ENCODE measurements at regions not wholly inside any gene's neighbourhood (a gene's known extent, or its start where the extent isn't known, plus 50 kb on each side); places are given as distances from the start of the nearest gene placed in this dataset.

DNA sequence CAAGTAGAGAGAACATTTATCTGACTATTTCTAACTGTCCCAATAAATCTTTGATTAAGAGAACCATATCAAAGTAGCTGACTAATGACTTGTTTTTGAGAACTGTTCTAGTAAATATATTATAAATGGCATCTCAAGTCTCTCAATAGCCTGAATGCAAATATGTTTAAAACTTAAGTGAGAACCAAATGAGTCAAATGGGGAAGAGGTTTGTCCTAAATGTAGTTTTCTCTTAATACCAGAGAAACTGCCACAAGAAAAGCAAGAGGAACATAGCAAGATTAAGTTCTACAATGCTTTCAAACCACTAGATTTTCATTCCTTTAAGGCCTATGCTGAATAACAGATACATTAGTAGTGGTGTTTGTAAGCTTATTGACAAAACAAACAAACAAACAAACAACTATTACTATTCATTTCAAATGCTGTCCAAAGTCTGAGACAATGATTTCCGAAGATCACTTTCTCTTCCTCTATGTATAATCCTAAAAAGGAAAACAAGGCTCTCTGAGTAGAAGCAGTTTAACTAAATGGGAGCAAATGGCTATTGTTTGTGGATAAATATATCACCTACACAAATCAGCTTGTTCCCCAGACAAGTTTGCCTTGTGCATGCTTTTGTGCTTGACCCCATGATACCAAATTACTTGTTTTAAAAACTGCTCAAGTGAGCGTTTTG lies 408.4 kb upstream of the EMCN start:
- BruUV-seq (replicated peaks) = no TSS peak
- no peak for FAIRE-seq

More for the DNA sequence above, 408.4 kb upstream of the EMCN start:
- ChIA-PET POLR2A (no interaction called here), CTCF (no interaction called here)
- TF ChIP-seq JUN (IDR thresholded peaks at IDR 0.05; ENCODE audit: borderline replicate concordance, insufficient read depth, insufficient read length, low read depth) = no peak
- TF ChIP-seq FOS (IDR thresholded peaks at IDR 0.05; ENCODE audit: borderline replicate concordance, insufficient read depth, low read length) = no peak
- TF ChIP-seq, protein P1, sequence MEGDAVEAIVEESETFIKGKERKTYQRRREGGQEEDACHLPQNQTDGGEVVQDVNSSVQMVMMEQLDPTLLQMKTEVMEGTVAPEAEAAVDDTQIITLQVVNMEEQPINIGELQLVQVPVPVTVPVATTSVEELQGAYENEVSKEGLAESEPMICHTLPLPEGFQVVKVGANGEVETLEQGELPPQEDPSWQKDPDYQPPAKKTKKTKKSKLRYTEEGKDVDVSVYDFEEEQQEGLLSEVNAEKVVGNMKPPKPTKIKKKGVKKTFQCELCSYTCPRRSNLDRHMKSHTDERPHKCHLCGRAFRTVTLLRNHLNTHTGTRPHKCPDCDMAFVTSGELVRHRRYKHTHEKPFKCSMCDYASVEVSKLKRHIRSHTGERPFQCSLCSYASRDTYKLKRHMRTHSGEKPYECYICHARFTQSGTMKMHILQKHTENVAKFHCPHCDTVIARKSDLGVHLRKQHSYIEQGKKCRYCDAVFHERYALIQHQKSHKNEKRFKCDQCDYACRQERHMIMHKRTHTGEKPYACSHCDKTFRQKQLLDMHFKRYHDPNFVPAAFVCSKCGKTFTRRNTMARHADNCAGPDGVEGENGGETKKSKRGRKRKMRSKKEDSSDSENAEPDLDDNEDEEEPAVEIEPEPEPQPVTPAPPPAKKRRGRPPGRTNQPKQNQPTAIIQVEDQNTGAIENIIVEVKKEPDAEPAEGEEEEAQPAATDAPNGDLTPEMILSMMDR (IDR thresholded peaks at IDR 0.05; ENCODE audit: extremely low read depth in 1 of 2, insufficient read depth in 1 of 2, low read depth in 1 of 2, low read length in 2 of 2) = no peak
- TF ChIP-seq, protein P2, sequence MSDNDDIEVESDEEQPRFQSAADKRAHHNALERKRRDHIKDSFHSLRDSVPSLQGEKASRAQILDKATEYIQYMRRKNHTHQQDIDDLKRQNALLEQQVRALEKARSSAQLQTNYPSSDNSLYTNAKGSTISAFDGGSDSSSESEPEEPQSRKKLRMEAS (IDR thresholded peaks at IDR 0.05; ENCODE audit: insufficient read depth, insufficient read length) = no peak
- TF ChIP-seq POLR2A (IDR thresholded peaks at IDR 0.05; ENCODE audit: low read depth, low read length) = no peak
- no peak for TF ChIP-seq POLR2AphosphoS5 (IDR thresholded peaks at IDR 0.05; ENCODE audit: insufficient read depth, low read depth, low read length)
- no peak for TF ChIP-seq MYC (IDR thresholded peaks at IDR 0.05; ENCODE audit: low read depth, low read length)
- no peaks in the 10 kb centered on the region for H3K79me2 ChIP-seq (ENCODE audit: control insufficient read depth, insufficient read depth, low read length)
- no peak overlapping the region for H3K27ac ChIP-seq (ENCODE audit: insufficient read depth, low read depth, low read length)
- intact Hi-C loops (cut with micrococcal nuclease) = no loop called here
- dilution Hi-C loops (cut with MboI; ENCODE audit: extremely low pct_ligation_motif_present, low sequenced_read_pairs) = no loop called here
- no peaks in the 10 kb centered on the region for H3K36me3 ChIP-seq (ENCODE audit: control insufficient read depth in 2 of 2, extremely low read depth in 1 of 2, insufficient read depth in 2 of 2, low read length in 2 of 2)
- DNase-seq (ENCODE audit: low read depth, low spot score) = no peak
- H2AFZ ChIP-seq (ENCODE audit: low read depth, low read length) = no peak overlapping the region
- no peak overlapping the region for H3K4me2 ChIP-seq (ENCODE audit: insufficient read depth, low read length)
- no peak overlapping the region for H3K4me3 ChIP-seq (replicated peaks in 1 of 3; ENCODE audit: insufficient read depth in 1 of 3, low read depth in 1 of 3, low read length in 3 of 3)
- H3K4me1 ChIP-seq (ENCODE audit: control insufficient read depth, extremely low read depth, insufficient read depth, low read length) = no peaks in the 10 kb centered on the region
- no peak overlapping the region for H3K9ac ChIP-seq (replicated peaks; ENCODE audit: extremely low read depth, insufficient read depth, low read length)
- no peaks in the 10 kb centered on the region for H3K9me3 ChIP-seq (replicated peaks; ENCODE audit: control insufficient read depth, insufficient read depth, low read length)
- H4K20me1 ChIP-seq (replicated peaks; ENCODE audit: control insufficient read depth, extremely low read depth, insufficient read depth, low read length) = no peaks in the 10 kb centered on the region
- no peaks in the 10 kb centered on the region for H3K27me3 ChIP-seq (ENCODE audit: control insufficient read depth in 2 of 2, insufficient read depth in 2 of 2, low read length in 2 of 2)
- no peaks in the 10 kb centered on the region for H3K9me1 ChIP-seq (replicated peaks; ENCODE audit: control insufficient read depth, extremely low read depth, insufficient read depth, low read length)

Measured in endothelial cell of umbilical vein (primary cell).